Hepatocyte (in vitro differentiated cells): ENCODE measurements at regions not wholly inside any gene's neighbourhood (a gene's known extent, or its start where the extent isn't known, plus 50 kb on each side); places are given as distances from the start of the nearest gene placed in this dataset.

Experiments
- EZH2 ChIP-seq: fragments of 200-600 bp; sonication (generic); IDR thresholded peaks from 2 replicates; pipeline ENCODE4 v1.6.1; 2016; ENCODE audit warnings: antibody characterized with exemption, mild to moderate bottlenecking, borderline replicate concordance
- EZH2phosphoT487 ChIP-seq: fragments of 200-600 bp; sonication (generic); IDR thresholded peaks from one replicate; pipeline ENCODE4 v1.6.1; 2018; ENCODE audit warnings: antibody characterized with exemption, mild to moderate bottlenecking, low read depth, moderate library complexity; ENCODE audit not compliant: unreplicated experiment, severe bottlenecking
- TF ChIP-seq, protein P1 (sequence below): fragments of 200-600 bp; sonication (generic); IDR thresholded peaks from 2 replicates; pipeline ENCODE4 v1.5.1; 2016; ENCODE audit warnings: antibody characterized with exemption, mild to moderate bottlenecking; ENCODE audit not compliant: poor library complexity

DNA sequence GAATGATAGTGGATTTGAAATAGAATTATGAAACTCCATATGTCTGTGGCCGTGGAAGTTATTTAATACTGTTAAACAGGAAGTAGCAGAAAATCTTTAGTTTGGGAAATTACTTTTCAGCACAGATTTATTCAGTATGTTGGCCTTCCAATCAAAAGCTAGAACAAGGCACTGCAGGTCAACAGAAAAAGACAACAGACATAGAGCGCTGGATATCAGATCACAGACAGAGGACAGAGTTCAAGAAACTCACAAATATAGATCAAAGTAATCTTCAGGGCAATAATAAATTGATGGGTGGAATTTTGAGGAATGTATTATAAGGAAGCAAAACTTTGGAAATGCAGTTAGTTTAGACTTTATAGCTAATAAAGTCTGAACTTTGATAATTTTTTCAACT, 159.5 kb upstream of the TMCO5A start:
- TF ChIP-seq, protein P1, sequence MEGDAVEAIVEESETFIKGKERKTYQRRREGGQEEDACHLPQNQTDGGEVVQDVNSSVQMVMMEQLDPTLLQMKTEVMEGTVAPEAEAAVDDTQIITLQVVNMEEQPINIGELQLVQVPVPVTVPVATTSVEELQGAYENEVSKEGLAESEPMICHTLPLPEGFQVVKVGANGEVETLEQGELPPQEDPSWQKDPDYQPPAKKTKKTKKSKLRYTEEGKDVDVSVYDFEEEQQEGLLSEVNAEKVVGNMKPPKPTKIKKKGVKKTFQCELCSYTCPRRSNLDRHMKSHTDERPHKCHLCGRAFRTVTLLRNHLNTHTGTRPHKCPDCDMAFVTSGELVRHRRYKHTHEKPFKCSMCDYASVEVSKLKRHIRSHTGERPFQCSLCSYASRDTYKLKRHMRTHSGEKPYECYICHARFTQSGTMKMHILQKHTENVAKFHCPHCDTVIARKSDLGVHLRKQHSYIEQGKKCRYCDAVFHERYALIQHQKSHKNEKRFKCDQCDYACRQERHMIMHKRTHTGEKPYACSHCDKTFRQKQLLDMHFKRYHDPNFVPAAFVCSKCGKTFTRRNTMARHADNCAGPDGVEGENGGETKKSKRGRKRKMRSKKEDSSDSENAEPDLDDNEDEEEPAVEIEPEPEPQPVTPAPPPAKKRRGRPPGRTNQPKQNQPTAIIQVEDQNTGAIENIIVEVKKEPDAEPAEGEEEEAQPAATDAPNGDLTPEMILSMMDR: no peak
- TF ChIP-seq EZH2phosphoT487: no peak
- no peak for TF ChIP-seq EZH2
